ENCODE measurements at regions not wholly inside any gene's neighbourhood (a gene's known extent, or its start where the extent isn't known, plus 50 kb on each side); places are given as distances from the start of the nearest gene placed in this dataset.

- FAIRE-seq: no peak
Measured at GRCh38 chr3:83765956-83766355, 1192.8 kb upstream of the CADM2 start.

- no peak for FAIRE-seq
Measured at GRCh38 chr3:83769791-83770663, 1188.8 kb upstream of the CADM2 start.

GRCh38 chr3:83770664-83771402 lies 1188.0 kb upstream of the CADM2 start:
- FAIRE-seq: no peak

- no peak for FAIRE-seq
Measured at GRCh38 chr3:83802801-83803200, 1156.0 kb upstream of the CADM2 start.

- FAIRE-seq: no peak
Measured at GRCh38 chr3:83807511-83807910, 1151.3 kb upstream of the CADM2 start.

GRCh38 chr3:83813176-83813575 lies 1145.6 kb upstream of the CADM2 start:
- FAIRE-seq: no peak

GRCh38 chr3:83816653-83817052 lies 1142.1 kb upstream of the CADM2 start:
- FAIRE-seq: no peak

GRCh38 chr3:83821506-83821905 lies 1137.3 kb upstream of the CADM2 start:
- FAIRE-seq: no peak

- no peak for FAIRE-seq
Measured at GRCh38 chr3:83823095-83823494, 1135.7 kb upstream of the CADM2 start.

- no peak for FAIRE-seq
Measured at GRCh38 chr3:83835040-83835439, 1123.7 kb upstream of the CADM2 start.

- no peak for FAIRE-seq
Measured at GRCh38 chr3:83842511-83842910, 1116.3 kb upstream of the CADM2 start.

- no peak for FAIRE-seq
Measured at GRCh38 chr3:83843716-83844115, 1115.1 kb upstream of the CADM2 start.

- FAIRE-seq: no peak
Measured at GRCh38 chr3:83849106-83849730, 1109.6 kb upstream of the CADM2 start.

- no peak for FAIRE-seq
Measured at GRCh38 chr3:83863380-83863779, 1095.4 kb upstream of the CADM2 start.

- no peak for FAIRE-seq
Measured at GRCh38 chr3:83868909-83869567, 1089.8 kb upstream of the CADM2 start.

GRCh38 chr3:83873550-83873949 lies 1085.2 kb upstream of the CADM2 start:
- no peak for FAIRE-seq

- no peak for FAIRE-seq
Measured at GRCh38 chr3:83877910-83878309, 1080.9 kb upstream of the CADM2 start.

GRCh38 chr3:83882701-83883100 lies 1076.1 kb upstream of the CADM2 start:
- FAIRE-seq: no peak

- no peak for FAIRE-seq
Measured at GRCh38 chr3:83890039-83890762, 1068.6 kb upstream of the CADM2 start.

GRCh38 chr3:83890763-83891135 lies 1068.0 kb upstream of the CADM2 start:
- FAIRE-seq: no peak

- no peak for FAIRE-seq
Measured at GRCh38 chr3:83894223-83894622, 1064.6 kb upstream of the CADM2 start.

- no peak for FAIRE-seq
Measured at GRCh38 chr3:83895892-83896291, 1062.9 kb upstream of the CADM2 start.

Measured in colon (tissue), 2 donors.